Esophagus mucosa (tissue), 1 donor: ENCODE measurements at regions not wholly inside any gene's neighbourhood (a gene's known extent, or its start where the extent isn't known, plus 50 kb on each side); places are given as distances from the start of the nearest gene placed in this dataset.
A peak's percentile ranks its signal among the peaks of the same experiment; 100 is the strongest.

Experiments used
- ATAC-seq: fragments of 200-7000 bp; cut with Tn5 transposase; one replicate; pipeline ENCODE4 v1.9.1; 2020
- donor health status: DM: yes; HTN: yes; CAD: no.

GRCh38 chrX:6472652-6473342 is 62.1 kb downstream of the VCX3A start:
- ATAC-seq, result no peak

DNA sequence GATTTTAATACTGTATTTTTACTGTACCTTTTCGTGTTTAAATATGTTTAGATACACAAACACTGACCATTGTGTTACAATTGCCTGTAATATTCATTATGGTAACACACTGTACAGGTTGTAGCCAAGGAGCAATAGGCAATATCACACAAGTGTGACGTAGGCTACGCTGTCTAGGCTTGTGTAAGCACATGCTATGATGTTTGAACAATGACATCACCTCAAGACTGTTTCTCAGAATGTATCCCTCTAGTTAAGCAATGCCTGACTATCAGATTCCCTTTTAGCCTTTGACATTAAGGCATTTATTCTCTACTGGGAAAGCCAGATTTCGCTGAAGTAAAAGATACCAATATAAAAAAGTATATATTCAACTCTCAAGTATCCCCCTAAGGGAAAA is 66.2 kb downstream of the VCX3A start:
- ATAC-seq, result no peak

- no peak for ATAC-seq
Measured at GRCh38 chrX:6465756-6466155, 69.2 kb downstream of the VCX3A start.

DNA sequence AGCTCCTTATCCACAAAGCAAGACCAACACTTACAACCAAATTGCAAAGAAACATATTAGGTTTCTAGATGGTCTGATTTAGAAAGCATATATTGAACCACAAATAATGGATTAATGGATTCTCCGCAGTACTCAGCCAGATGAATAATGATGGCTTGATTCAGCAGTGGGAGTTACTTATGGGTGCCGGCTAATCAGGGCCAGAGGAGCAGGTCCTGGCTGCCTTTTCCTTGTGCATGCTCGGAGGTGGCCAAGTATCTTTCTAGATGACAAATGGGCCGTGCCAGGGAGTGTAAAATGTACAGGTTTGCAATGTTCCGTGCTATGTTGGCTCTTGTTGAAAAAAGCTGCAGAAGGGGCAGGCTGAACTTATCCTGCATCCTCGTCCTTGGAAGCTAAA is 70.2 kb downstream of the VCX3A start:
- peak; percentile 33 for ATAC-seq

DNA sequence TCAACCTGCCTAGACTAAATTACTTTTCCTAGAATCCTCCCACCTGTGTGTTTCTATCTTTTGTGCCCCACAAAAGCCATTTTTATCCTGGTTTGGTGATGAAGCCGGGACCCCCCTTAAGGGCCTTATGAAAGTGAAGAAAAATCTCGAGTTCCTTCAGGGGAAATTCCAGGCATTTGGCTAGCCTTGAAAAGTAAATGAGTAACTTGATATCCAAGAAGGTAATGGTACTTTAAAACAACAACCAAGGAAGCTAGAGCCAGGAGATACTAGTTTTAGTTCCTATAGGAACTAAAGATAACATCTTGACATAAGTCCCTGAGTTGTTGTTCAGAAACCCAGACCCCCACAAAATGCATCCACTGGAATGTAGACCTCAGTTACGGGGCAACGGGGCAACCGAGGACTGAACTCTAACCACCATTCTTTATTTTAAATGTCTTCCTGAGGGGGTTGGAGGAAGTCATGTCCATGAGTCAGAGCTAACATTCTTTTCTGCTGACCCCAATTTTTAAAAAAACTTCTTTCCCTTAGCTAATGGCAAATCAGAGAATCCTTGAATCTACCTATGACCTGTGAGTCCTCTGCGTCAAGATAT is 73.9 kb downstream of the VCX3A start:
- ATAC-seq, result no peak

DNA sequence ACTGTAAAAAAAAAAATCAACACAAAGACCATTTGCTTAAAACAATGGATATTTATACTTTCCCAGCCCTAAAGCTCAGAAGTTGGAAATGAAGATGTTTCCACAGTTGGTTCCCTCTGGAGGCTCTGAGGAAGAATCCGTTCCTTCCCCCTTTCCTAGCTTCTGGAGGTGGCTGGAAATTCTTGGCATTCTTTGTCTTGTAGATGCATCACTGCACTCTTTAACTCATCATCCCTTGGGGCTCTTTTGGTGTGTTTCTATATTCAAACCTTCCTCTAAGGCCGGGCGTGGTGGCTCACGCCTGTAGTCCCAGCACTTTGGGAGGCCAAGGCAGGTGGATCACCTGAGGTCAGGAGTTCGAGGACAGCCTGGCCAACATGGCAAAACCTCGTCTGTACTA is 78.7 kb downstream of the VCX3A start:
- no peak for ATAC-seq

DNA sequence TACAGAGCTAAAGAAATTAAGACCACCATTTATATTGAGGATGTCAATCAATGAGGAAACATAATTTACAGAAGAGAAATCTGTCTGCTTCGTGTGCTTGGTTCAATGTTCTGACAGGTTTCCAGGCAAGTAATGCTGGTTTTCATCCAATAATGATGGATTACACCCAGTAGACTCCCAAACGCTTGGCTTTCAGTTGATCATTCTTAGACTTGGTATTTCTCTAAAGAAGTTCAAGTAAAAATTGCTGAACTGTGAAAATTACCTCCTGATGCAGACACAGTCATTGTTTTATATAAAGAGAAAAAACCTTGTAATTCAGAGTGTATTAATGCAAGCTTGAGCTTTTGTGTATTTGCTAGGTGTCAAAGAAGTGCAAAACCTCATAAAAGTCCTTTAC is 85.0 kb downstream of the VCX3A start:
- ATAC-seq, result no peak

GRCh38 chrX:6448003-6448402 is 86.9 kb downstream of the VCX3A start:
- no peak for ATAC-seq

DNA sequence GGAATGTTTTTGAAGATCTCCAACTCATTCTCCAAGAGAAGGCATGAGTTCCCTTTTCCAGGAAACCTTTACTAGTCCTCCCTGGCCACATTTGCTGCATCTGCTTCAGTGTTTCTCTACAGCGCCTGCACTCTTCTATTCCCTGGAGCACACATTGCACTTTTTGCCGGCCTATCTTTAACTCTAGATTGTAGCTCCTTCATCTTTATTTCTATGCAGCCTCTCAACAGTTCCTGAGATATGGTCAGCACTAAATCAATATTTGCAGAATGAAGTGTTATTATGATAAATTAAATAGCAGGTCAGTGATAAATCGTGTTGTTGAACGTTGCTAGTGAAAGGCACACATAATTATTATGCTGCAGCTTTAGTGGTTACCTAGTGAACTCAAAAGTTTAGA is 88.3 kb downstream of the VCX3A start:
- ATAC-seq, result no peak

DNA sequence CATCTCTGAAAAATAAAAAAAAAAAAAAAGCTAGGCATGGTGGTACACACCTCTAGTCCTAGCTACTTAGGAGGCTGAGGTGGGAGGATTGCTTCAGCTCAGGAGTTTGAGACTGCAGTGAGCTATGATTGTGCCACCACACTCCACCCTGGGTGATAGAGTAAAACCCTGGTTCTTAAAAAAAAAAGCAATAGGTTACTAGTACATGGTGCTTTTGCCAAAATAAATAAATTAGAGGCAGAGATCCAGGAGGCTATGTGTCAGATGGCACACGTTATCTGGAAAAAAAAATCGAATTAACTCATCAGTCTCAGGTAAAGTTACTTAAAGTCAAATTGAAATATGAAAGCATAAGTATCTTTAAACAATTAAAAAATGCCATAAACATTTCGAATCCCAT is 94.3 kb downstream of the VCX3A start:
- no peak for ATAC-seq

GRCh38 chrX:6432226-6432625 is 102.7 kb downstream of the VCX3A start:
- ATAC-seq, result no peak

DNA sequence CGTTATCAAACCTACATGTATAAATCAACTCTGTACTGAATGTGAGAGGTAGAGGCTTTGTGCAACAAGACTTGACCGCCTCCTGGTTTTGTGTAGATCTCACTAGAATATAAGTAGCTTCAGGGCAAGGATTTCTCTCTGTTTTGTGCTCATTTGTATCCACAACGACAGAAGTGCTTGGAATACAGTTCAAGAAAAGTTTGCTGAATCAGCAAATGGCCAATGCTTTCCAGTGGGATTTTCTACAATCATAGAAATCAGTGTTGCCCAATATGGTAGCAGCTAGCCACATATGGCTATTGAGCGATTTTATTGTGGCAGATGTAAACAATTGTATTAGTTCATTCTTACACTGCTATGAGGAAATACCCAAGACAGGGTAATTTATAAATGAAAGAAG is 127.4 kb downstream of the VCX3A start:
- ATAC-seq, result no peak

DNA sequence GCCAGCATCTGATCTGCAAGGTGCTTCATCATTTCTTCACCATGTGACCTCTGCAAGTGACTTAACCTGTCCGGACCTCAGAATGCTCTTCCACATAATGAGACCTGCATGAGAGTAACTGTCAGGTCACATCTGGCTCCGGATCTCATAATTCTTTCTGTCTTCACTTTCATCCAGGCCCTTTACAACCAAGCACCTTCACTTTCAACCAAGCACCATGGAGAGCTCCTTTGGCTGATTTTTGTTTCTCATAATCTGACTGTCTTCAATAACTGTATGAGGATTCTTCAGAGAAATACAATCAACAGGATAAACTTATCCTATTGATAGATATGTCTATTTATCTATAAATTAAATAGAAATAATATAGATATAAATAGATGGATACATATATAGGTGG is 148.1 kb downstream of the VCX3A start:
- ATAC-seq, result no peak

DNA sequence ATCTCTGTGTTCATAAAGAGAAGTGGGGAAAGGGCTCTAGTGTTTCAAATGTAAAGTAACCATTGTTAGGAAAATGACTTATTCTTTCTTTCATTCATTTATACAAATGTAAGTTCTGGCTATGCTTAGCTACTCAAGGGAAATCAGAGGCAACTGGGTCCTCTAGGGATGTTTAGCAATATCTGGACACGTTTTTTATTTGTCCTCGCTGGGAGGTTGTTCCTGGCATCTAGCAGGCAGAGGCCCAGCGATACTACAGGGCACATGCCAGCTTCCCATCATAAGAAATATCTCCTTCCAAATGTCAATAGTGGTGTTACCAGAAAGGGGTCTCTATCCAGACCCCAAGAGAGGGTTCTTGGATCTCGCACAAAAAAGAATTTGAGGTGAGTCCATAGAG is 150.0 kb downstream of the VCX3A start:
- ATAC-seq, result no peak

DNA sequence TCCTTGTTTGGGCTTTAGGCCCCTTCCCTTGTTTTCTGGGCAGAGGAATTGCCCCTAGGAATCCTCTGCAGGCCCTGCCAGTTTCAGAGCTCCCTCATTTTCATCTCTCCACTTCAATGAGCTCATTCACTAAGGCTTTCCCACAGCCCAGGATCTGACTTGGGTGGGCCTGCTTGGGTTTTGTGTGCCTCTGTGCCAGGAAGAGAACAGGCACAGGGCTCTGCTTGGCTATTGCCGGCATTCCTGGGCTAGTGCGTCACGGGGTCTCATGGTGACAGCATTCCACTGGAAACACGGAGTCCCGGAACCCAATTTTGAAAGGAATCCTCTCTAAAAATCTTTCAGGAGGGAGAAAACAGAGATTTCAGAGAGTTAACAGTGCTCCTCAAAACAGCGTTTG is 150.5 kb downstream of the VCX3A start:
- ATAC-seq, result no peak

GRCh38 chrX:6383917-6384316 is 151.0 kb downstream of the VCX3A start:
- no peak for ATAC-seq

GRCh38 chrX:6383488-6383887 is 151.4 kb downstream of the VCX3A start:
- ATAC-seq, result no peak

DNA sequence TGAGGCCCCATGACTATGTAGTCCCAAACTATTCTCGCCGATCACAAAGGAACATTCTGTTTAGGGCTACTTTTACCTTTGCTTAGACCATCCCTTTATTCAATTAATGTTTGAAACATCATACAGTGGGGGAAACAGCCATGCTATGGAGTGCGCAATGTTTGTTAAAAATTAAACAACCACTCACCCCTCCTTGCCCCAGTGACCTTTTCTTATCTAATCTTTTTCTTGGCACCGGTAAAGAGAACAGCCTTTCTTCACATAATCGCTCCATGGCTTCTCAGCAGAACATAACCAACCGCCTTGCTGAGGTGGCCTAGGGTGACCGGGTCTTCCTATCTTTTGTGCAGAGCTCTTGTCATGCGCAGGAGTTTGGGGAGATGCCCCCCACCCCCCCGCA is 152.6 kb downstream of the VCX3A start:
- ATAC-seq, result no peak

- ATAC-seq, result no peak
Measured at GRCh38 chrX:6377103-6377764, 148.6 kb upstream of the NLGN4X start.

GRCh38 chrX:6374556-6374955 is 145.9 kb upstream of the NLGN4X start:
- no peak for ATAC-seq

DNA sequence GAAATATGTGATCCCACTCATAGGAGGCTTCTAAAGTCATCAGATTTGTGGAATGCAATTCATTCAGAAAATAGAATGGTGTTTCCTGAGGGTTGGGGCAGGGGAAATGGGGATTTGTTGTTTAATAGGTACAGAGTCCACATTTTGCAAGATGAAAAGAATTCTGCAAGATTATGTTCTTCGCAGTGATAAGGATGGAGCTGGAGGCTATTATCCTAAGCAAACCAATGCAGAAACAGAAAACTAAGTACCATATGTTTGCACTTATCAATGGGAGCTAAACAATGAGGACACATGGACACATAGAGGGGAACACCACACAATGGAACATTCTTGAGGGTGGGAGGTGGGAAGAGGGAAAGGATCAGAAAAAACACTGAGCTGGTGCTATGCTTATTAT is 144.3 kb upstream of the NLGN4X start:
- no peak for ATAC-seq

GRCh38 chrX:6371353-6371752 is 142.7 kb upstream of the NLGN4X start:
- no peak for ATAC-seq

GRCh38 chrX:6363188-6363587 is 134.5 kb upstream of the NLGN4X start:
- ATAC-seq, result no peak

DNA sequence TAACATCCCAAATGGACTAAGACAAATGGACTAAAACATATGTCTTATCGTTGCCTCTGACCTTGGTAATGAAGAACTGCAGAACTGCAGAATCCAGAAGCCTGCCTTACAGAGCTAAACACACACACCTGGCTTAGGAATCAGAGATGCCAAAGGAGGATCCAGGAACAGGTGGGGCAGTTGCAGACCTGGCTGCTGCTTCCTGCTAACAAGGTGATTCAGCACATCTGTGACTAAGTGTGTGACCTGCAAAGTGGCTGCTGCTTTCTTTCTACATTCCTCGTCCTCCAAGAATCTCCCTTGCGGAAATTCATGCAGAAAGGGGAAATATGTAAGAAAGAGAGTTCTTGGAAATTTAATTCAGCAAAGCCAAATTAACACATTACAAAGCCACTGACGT is 96.8 kb upstream of the NLGN4X start:
- ATAC-seq, result peak; percentile 83
